ENCODE measurements at regions not wholly inside any gene's neighbourhood (a gene's known extent, or its start where the extent isn't known, plus 50 kb on each side); places are given as distances from the start of the nearest gene placed in this dataset.

DNA sequence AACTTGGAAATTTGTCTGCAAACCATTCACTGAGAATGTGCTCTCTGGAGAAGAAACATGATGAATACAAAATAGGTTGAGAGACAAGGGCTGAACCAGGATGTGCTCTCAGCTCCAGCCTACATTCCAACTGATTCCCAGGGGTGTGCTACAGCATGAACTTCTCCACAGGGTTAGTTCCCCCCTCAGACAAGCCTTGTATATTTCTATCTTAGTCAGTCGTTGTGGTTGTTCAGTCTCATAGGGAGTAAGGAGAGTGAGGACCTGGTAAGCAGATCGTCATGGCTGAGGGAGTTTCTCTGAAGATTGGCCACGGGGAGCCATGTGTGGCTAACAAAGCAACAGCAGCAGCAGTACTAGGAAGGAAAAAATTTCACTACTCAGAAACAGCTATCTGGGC is 919.7 kb upstream of the CADM2 start:
- DNase-seq = no peak

DNA sequence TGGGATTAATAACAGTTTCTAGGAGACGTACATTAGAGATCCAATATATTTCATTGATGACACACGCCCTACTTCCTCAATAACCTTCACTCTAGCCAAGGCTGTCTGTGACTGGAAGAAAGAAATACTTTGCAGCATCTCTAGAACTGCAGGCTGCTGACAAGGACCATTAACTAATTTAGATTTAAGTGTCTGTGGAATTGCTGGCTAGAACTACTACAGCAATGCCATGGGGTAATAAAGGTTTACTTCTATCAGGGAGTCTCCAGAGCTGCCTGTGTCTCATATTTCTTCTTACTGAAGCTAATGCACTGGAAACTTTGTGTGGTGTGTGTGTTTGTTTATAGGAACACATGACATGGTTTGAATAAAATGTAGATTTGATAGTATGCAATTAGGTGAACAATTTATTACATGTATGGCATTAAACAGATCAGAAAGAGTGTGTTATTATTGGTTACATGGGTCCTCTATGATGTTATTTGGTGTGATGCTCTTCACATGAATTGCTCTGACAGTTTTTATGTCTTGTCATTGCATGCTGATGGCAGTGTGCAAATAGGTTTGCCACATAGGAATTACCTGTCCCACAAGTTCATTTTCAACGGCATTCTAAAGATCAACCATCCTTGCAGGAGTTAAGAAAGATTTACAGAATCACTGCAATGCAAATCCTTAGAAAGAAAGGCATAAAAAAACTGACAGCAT is 916.2 kb upstream of the CADM2 start:
- no peak for DNase-seq

DNA sequence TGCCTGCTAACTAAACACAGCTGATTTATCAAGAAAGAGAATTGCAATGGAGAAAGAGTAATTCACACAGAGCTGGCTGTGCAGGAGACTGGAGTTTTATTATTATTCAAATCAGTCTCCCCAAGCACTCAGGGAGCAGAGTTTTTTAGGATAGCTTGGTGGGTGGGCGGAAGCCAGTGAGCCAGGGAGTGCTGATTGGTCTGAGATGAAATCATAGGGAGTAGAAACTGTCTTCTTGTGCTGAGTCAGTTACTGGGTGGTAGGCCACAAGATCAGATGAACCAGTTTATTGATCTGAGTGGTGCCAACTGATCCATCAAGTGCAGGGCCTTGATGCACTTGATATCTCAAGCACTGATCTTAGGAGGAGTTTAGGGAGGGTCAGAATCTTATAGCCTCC is 891.9 kb upstream of the CADM2 start:
- no peak for DNase-seq

DNA sequence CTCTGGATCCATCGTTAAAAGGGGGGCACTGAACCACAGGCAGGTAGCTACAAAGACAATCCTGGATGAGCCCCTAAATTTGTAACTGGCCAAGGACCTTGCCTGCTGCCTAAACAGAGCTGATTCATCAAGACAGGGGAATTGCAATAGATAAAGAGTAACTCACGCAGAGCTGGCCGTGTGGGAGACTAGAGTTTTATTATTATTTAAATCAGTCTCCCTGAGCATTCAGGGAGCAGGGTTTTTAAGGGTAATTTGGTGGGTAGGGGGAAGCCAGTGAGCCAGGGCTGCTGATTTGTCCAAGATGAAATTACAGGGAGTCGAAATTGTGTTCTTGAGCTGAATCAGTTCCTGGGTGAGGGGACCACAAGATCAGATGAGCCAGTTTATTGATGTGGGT is 885.1 kb upstream of the CADM2 start:
- DNase-seq = no peak

DNA sequence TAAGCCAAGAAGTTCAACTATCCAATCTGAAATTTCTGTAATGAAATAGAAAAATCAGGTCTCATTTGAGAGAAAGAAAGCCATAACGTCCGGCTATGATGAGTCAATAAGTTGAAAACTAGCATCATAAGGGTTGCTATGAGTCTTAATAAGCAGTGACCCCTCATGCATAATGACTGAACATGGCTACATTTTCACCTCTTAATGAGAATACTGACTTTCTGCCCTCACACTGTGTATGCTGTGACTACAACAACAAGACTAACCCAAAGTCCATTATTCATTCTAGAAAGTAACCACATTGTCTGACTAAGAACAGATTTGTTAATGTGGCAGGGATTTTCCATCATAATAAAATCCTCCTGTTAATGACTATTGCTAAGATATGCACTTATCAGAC is 884.0 kb upstream of the CADM2 start:
- DNase-seq = no peak

DNA sequence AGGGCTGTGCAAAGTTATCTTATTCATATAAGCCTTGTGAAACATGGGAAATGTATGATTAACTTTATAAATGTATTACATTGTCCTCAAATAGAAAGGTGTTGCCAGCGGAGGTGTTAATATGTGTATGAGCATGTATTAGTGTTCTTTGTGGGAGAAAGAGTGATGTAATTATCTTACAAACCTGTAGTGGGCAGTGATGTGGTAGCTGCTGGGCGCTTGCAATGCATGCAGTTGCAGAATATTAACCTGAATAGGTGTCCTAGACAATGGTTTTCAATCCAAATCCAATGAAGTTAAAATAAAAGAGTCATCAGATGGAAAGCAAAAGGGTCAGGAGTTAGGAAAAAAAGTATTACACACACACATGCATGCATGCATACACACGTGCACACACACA is 881.3 kb upstream of the CADM2 start:
- no peak for DNase-seq

DNA sequence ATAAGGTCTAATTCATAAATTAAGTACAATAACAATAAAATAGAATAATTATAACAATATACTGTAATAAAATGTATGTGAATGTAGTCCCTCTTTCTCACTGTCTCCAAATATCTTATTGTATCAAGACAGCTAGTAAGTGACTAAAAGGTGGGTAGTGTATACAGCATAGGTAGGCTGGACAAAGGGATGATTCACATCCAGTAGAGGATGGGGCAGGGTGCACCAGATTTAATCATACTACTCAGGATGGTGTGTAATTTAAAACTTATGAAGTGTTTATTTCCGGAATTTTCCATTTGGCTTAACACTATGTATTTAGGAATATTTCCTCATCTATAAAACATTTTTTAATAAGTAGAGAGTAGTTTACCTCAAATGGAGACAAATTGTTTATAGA is 876.1 kb upstream of the CADM2 start:
- no peak for DNase-seq

DNA sequence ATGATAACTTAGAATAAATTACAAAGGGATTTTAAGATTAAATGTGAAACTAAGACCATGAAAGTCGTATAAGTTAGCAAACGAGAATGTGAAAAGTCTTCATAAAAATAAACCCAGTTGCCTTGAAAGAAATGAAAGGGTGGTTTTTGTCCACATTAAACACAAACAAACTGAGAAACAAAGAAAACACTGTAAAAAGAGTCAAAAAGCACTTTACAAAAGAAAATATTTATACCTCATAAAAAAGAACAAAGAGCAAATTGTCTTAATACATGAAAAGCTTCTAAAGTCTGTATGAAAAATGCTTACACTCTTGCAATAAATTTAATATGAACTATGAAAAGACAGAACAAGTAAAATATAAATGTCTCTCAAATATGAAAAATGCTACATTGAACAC is 865.9 kb upstream of the CADM2 start:
- DNase-seq = no peak

DNA sequence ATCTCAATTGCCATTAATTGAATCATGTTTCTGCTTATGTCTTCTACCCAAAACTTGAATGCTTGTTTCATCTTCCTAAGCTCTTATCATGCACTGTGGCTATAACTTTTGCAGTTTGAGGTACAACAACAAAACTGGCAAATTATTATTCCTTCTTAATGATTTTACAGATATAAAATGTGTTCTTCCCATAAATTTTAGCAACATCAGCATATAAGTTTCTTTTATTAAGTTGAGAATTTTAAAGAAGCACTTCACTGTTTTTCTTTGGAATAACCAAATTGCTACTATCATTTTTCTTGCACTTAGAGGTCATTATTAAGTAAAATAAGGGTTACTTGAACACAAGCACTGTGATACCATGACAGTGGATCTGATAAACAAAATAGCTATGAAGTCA is 862.6 kb upstream of the CADM2 start:
- no peak for DNase-seq

DNA sequence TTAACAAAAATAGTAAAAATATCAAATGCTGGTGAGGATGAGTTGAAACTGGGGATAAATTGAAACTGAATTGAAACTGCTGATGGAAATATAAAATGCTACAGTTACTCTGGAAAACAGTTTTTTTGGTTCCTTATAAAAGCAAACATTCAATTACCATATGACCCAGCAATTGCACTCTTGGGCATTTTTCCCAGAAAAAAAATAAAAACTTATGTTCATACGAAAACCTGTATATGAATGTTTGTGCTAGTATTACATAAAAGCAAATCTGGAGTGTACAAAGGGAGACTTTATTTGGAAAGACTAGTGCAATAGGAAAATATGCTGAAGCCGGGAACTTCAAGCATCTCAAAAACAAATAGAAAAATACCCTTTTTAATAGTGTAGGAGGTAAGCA is 857.9 kb upstream of the CADM2 start:
- DNase-seq = no peak

DNA sequence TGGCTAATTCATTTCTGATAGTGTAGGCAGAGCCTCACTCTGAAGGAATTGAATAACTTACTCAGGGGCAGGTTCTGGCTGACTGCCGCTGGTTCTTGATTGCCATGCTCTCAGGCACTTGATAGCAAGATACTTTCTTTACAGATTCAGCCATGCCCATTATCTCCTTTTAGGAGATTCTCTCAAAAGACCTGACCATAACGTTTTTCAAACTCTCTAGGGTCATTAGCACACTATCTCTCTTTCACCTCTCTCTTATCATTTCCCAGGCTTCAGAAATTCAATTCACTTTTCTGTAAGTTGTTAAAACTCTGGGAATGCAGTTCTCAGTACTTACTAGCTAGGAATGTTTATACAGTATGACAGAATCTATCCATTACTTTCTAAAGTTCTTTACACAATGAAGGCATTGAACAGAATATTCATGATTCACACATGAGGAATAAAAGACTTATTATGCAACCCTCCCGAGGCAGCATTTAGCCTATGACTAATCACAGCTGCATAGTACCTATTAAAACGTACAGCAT is 850.3 kb upstream of the CADM2 start:
- DNase-seq = peak in 3 of 58 donors; percentile 10 to 48 (median 30)

DNA sequence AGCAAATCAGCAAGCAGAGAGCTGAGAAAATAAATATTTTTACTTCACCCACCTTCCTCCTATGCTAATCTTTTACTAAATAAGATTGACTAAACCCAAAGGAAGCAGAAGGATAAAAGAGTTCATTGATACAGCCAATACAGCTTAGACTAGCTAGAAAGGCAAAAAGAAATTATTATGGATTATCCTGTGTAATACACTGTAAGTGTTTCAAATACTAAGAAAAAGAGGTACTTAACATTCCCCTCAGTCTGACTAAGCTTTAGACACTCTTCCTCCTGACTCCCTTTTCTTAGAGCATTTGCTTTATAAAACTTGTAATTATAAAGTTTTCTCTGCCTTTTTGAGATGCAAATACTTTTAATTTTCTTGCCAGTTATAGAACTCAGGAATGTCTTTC is 848.9 kb upstream of the CADM2 start:
- DNase-seq = no peak

DNA sequence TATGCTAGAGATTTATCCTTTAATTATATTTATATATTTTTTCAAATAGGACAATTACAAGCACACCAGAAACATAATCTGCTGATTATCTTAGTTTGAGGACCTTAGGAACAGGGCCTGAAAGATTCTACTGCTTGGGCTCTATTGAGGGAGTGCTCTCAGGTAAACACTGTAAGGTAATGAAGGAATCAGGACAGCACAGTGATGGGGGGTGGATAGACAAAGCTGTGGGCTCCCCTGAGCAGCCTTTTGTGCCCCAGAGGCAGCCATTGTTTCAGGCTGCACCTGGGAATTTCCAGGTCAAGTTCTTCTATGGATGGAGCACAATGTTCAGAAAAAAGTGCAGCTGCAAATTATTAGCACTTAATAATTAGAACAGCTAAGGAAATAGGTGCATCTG is 848.0 kb upstream of the CADM2 start:
- no peak for DNase-seq

DNA sequence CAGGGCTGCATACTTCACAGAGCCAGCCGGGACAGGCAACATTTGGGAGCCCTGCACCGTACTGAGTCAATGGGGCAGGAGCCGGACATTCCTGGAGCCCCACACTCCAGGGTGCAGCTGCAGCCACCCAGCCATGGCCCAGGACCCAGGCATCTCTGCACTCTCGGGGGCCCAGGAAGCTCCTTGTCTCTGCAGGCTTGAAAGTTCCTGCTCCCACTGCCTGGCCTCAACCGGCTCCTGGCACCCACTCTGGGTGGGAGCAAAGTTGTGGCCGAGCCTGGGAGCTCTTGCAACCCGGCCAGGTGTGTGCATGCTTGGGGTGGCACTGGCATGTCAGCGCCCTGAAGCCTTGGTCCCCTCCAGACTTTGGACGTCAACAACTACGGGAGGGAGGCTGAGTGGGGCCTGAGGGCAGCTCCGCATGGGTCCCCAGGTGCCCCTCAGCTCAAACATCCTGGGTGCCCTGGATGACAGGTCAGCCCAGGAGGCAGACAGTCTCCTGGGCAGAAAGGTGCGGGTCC is 833.5 kb upstream of the CADM2 start:
- no peak for DNase-seq

DNA sequence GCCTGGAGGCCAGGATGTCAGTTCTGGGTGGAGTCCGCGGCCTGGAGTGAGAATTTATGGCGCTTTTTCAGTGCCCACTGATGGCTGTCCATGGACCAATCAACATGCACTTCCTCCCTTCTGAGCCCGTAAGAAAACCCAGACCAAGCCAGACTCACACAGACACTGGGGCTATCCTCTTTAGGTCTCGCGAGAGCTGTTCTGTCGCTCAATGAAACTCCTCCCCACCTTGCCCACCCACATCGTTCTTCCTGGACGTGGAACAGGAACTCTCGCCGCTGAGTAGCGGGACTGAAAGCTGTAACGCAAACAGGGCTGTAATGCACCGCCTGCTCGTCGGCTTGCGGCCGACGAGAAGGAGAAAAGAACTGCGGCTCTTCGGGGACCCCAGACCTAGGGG is 833.0 kb upstream of the CADM2 start:
- DNase-seq = no peak

DNA sequence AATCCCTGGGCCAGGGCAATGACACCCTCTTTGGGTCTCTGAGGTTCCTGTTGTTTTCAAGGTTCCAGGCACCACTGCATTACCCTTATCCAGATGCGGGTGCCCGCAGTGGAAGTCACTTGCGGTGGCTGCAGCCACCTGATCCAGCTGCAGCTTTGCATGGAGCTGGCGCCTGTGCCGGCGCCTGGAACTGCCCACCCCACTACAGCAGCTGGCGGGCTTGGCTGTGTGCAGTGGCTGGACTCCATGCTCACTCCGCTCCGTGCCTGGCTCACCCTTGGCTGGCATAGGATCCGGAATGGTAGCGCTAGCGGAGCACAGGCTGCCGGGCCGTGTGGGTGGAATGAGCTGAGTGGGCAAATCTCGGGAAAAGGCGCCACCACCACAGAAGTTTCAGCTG is 832.6 kb upstream of the CADM2 start:
- DNase-seq = no peak

DNA sequence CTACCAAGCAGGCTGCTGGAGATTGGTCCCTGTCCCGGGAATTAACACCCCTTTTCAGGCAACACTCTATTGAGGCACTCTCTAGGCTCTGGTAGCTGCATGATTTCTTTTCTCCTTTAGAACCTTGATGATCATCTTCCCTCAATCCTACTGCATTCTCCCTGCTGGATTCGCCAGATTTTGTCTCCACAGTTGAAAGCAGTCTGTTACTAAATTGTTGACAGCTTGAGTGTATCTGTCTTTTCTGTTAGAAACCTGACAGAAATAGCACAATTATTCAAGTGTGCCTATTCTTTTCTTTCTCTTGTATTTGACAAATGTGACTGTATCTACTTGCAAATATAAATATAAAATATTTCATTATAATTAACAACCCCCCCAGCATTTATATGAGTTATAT is 830.8 kb upstream of the CADM2 start:
- DNase-seq = no peak

DNA sequence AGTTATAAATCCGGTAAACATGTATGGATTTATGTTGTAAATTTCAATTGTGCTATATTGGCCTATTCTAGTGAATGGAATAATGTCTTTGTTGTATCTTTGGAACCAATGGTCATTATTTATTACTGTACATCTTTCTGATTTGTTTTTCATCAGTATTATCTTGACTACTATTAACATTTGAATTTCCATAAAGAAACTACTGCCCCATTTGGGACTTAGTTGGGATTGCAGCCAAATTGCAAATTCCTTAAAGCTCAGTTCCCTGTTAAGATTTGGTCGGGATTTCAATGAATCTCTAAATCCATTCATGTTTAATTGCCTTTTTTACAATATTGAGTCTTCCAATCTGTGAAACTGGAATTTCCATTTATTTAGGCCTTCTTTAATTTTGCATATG is 822.4 kb upstream of the CADM2 start:
- DNase-seq = no peak

DNA sequence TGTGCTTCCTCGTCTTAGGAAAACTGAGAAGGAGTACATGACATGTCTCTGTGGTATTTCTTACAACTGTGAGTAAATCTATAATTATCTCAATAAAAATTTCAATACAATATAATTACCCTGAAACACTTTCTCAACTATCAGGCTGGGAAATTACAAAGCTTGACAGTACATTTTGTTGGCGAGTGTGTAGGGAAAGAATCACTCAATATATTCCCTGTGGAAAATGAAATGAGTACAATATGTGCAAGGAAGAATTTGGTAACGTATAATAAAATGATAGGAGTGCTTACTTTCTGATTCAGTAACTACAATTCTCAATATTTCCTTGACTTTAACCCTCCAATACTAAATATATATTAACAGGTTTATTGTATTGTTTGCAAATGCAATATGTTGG is 818.2 kb upstream of the CADM2 start:
- DNase-seq = no peak

DNA sequence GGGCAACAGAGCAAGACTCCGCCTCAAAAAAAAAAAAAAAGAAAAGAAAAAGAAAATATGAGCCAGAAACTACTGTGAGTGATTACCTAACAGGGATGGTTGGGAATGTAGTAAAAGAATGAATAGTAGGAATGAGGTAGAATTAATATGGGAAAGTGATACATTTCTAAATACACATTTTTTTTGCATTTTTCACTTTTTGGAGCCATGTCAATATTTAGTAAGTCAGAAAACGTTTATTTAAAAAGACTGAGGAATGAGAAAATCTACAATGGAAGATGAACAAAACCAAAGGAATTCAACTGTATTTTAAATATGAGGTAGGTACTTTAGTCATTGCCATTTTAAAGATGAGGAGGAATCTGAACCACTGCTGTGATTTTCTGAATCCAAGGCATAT is 817.2 kb upstream of the CADM2 start:
- no peak for DNase-seq

DNA sequence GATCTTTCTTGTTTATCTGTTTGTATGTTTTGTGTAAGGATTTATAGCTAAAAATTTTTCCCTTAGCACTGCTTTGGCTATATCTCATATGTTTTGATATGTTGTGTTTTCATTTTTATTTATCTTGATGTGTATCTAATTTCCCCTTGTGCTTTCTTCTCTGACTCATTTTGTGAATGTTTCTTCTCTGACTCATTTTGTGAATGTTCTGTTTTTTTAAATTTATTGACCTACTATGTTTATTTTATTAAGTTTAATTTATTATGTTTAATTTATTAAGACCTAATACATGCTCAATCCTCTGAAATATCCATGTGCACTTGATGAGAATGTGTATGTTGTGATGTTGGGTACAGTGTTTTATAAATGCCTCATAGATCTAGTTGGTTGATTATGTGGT is 793.5 kb upstream of the CADM2 start:
- DNase-seq = no peak

DNA sequence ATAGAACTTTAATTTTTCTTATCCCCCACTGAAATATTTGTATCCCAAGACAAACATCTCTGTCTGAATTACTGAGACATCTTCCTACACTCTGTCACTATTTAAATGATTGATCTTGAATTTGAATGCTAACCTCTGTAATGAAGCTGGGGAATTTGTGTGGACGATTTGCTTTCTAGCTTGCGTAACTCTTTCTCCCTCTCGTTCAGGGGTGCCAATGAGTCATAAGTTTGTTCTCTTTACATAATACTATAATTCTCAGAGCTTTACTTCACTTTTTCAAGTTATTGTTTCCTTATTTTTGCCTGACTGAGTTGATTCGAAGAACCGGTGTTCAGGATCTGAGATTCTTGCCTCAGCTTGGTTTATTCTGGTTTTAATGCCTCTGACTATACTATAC is 783.3 kb upstream of the CADM2 start:
- DNase-seq = no peak

DNA sequence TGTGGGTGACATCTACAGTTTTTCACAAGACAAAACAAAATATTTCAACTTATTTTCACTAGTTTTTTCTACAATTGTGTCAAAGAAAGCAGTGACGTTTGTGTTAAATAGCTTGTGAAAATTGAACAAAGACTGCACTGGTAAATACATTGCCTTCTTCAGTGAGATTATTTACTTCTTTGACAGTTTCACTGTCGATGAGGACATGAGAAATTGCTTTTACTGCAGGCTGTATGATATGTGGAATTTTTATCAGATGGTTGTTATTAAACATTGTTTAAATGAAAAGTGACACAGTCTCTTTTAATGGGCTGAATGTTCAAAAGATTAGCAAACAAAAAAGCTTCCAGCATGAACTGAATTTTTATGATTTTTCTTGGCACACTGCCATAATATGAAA is 773.9 kb upstream of the CADM2 start:
- no peak for DNase-seq

DNA sequence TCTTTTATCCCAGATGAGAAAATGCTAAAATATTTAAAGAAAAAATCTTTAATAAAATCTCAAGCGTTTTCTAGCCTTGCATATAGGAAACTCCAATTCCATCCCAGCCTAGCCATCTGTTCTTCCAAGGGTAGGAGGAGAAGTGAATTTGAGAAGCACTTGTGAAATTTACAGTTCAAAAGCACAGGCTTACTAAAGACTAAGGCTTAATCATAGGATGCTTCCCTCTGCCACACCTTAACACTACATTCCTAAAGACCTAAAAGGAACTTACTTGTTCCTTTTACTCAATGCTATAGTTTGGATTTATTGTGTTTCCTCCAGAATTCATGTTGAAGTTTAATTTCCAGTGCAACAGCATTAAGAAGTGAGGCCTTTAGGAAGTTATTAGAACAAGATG is 764.8 kb upstream of the CADM2 start:
- DNase-seq = no peak
